NB4 (cell line): ENCODE measurements at regions not wholly inside any gene's neighbourhood (a gene's known extent, or its start where the extent isn't known, plus 50 kb on each side); places are given as distances from the start of the nearest gene placed in this dataset.

Source experiments
- MYC ChIP-seq: IDR thresholded peaks from 2 replicates; pipeline ENCODE4 v1.6.1; 2011; ENCODE audit warnings: low read depth, low read length
- POLR2A ChIP-seq: IDR thresholded peaks from 2 replicates; pipeline ENCODE4 v1.6.1; 2011; ENCODE audit warnings: mild to moderate bottlenecking; ENCODE audit not compliant: insufficient read length; ENCODE audit errors: extremely low read depth
- TF ChIP-seq, protein P1 (sequence below): IDR thresholded peaks from one replicate; pipeline ENCODE4 v1.5.1; 2012; ENCODE audit warnings: low read depth, low read length
- TF ChIP-seq, protein P2 (sequence below): IDR thresholded peaks from 2 replicates; pipeline ENCODE4 v1.6.1; 2011; ENCODE audit warnings: low read depth, low read length

DNA sequence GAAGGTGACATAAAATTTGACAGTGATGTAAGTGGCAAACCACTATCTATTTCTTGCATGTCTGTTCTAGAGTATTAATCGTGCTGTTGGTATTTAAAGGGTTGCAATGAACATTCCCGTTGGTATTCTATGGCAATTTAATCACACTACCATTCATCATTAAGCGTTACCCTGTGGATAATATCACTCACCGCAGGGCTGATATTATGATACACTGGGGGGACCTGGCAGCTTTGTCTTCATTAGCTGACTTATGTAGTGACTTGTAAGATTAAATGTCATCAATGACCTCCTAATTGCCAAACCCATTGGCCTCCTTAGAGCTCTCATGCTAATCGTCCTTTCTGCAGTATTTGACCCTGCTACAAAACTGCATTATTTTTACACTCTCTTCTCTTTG, 624.5 kb upstream of the VSTM2A start:
- TF ChIP-seq POLR2A: no peak
- TF ChIP-seq, protein P1, sequence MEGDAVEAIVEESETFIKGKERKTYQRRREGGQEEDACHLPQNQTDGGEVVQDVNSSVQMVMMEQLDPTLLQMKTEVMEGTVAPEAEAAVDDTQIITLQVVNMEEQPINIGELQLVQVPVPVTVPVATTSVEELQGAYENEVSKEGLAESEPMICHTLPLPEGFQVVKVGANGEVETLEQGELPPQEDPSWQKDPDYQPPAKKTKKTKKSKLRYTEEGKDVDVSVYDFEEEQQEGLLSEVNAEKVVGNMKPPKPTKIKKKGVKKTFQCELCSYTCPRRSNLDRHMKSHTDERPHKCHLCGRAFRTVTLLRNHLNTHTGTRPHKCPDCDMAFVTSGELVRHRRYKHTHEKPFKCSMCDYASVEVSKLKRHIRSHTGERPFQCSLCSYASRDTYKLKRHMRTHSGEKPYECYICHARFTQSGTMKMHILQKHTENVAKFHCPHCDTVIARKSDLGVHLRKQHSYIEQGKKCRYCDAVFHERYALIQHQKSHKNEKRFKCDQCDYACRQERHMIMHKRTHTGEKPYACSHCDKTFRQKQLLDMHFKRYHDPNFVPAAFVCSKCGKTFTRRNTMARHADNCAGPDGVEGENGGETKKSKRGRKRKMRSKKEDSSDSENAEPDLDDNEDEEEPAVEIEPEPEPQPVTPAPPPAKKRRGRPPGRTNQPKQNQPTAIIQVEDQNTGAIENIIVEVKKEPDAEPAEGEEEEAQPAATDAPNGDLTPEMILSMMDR: no peak
- TF ChIP-seq, protein P2, sequence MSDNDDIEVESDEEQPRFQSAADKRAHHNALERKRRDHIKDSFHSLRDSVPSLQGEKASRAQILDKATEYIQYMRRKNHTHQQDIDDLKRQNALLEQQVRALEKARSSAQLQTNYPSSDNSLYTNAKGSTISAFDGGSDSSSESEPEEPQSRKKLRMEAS: no peak
- TF ChIP-seq MYC: no peak
